H1 (cell line): ENCODE measurements at regions not wholly inside any gene's neighbourhood (a gene's known extent, or its start where the extent isn't known, plus 50 kb on each side); places are given as distances from the start of the nearest gene placed in this dataset.

ENCODE experiments used
- CTCF ChIA-PET: fragments of 300-600 bp; sonication (Branson Sonifier 250); formaldehyde crosslinking; loops from one replicate; lab custom pipeline; 2021; ENCODE audit not compliant: partially characterized antibody; lab: Charles Lee
- POLR2A ChIA-PET: fragments of 300-600 bp; sonication (Branson Sonifier 250); formaldehyde crosslinking; loops from one replicate; lab custom pipeline; 2021; ENCODE audit warnings: inconsistent platforms; ENCODE audit not compliant: partially characterized antibody; lab: Charles Lee
- DNase-seq, 2 experiments: peaks; one replicate each; pipeline versions ENCODE4 v3.0.0 to v3.0.0-alpha.2; 2010 to 2022; ENCODE audit warnings: low spot score in 2 of 2, low read depth in 1 of 2, mixed read lengths in 1 of 2
- FAIRE-seq: peaks from 2 replicates; lab custom pipeline; 2011; peaks lifted over from hg19 to GRCh38; lab: Jason Lieb, UNC
- H2AFZ ChIP-seq: 2 replicates; pipeline ENCODE4 v1.8.1; 2012; ENCODE audit warnings: low read length, inconsistent platforms
- H2AK5ac ChIP-seq: 2 replicates; pipeline ENCODE4 v1.6.1; 2013; ENCODE audit warnings: low read depth, low read length
- H2BK120ac ChIP-seq: replicated peaks from 2 replicates; pipeline ENCODE3; 2013; ENCODE audit warnings: low read depth, low read length, inconsistent platforms
- H2BK12ac ChIP-seq: 2 replicates; pipeline ENCODE4 v1.6.1; 2013; ENCODE audit warnings: low read depth, low read length
- H2BK15ac ChIP-seq: 2 replicates; pipeline ENCODE4 v1.6.1; 2013; ENCODE audit warnings: low read length
- H2BK20ac ChIP-seq: 2 replicates; pipeline ENCODE4 v1.6.1; 2013; ENCODE audit warnings: low read length
- H2BK5ac ChIP-seq: 2 replicates; pipeline ENCODE4 v1.6.1; 2013; ENCODE audit warnings: low read depth, low read length
- H3K14ac ChIP-seq: 2 replicates; pipeline ENCODE4 v1.6.1; 2013; ENCODE audit warnings: inconsistent platforms; ENCODE audit not compliant: insufficient read length
- H3K18ac ChIP-seq: 2 replicates; pipeline ENCODE4 v1.6.1; 2013; ENCODE audit warnings: low read length; ENCODE audit errors: extremely low read depth
- H3K23ac ChIP-seq: 2 replicates; pipeline ENCODE4 v1.6.1; 2013; ENCODE audit warnings: inconsistent platforms; ENCODE audit not compliant: insufficient read length
- H3K23me2 ChIP-seq: 2 replicates; pipeline ENCODE4 v1.6.1; 2013; ENCODE audit warnings: low read depth, low read length
- H3K27ac ChIP-seq: 2 replicates; pipeline ENCODE4 v1.6.1; 2011; ENCODE audit warnings: low read depth, low read length, inconsistent platforms
- H3K27me3 ChIP-seq, 4 experiments: replicated peaks in 1 of 4; 1 replicate in 1 of 4; 2 replicates in 3 of 4; pipeline versions ENCODE4 v1.6.1 to v1.8.1; 2011 to 2013; ENCODE audit warnings: low read length in 3 of 4, mild to moderate bottlenecking in 3 of 4, inconsistent platforms in 2 of 4, mixed read lengths in 2 of 4, moderate library complexity in 1 of 4; ENCODE audit not compliant: control insufficient read depth in 3 of 4, insufficient read depth in 3 of 4; ENCODE audit errors: extremely low read depth in 1 of 4
- H3K36me3 ChIP-seq, 4 experiments: 2 replicates each; pipeline versions ENCODE4 v1.6.1 to v1.8.1; 2011 to 2013; ENCODE audit warnings: mild to moderate bottlenecking in 4 of 4, low read length in 3 of 4, moderate library complexity in 2 of 4, control low read depth in 1 of 4, inconsistent platforms in 1 of 4; ENCODE audit not compliant: insufficient read depth in 4 of 4, control insufficient read depth in 2 of 4
- H3K4ac ChIP-seq: replicated peaks from 2 replicates; pipeline ENCODE3; 2013; ENCODE audit warnings: low read length, low read depth, mixed read lengths, inconsistent platforms; ENCODE audit not compliant: insufficient read length
- H3K4me1 ChIP-seq, 4 experiments: replicated peaks in 1 of 4; 1 replicate in 1 of 4; 2 replicates in 3 of 4; pipeline versions ENCODE4 v1.6.1 to v1.8.1; 2011 to 2013; ENCODE audit warnings: low read length in 3 of 4, inconsistent platforms in 2 of 4, mixed read lengths in 1 of 4; ENCODE audit not compliant: insufficient read depth in 4 of 4, control insufficient read depth in 3 of 4
- H3K4me2 ChIP-seq, 2 experiments: 2 replicates each; pipeline versions ENCODE4 v1.6.1 to v1.8.1; 2011 to 2013; ENCODE audit warnings: low read depth in 2 of 2, low read length in 2 of 2, control low read depth in 1 of 2, inconsistent platforms in 1 of 2, mild to moderate bottlenecking in 1 of 2; ENCODE audit not compliant: insufficient read depth in 1 of 2
- H3K4me3 ChIP-seq, 4 experiments: fragments of 200-600, 300-600 bp in 1 of 4; sonication (generic), shearing (Covaris generic), sonication (Bioruptor Twin) in 1 of 4; 2 replicates each; pipeline versions ENCODE4 v1.5.1 to v1.8.1; 2011 to 2016; ENCODE audit warnings: low read length in 4 of 4, low read depth in 3 of 4, control low read depth in 2 of 4, inconsistent platforms in 2 of 4, mild to moderate bottlenecking in 2 of 4, mixed read lengths in 1 of 4, moderate library complexity in 1 of 4; ENCODE audit not compliant: insufficient read depth in 2 of 4; ENCODE audit errors: extremely low read depth in 1 of 4
- H3K56ac ChIP-seq: replicated peaks from 2 replicates; pipeline ENCODE3; 2013; ENCODE audit warnings: low read depth, mild to moderate bottlenecking, mixed read lengths, low read length, inconsistent platforms; ENCODE audit not compliant: insufficient read length
- H3K79me1 ChIP-seq: 2 replicates; pipeline ENCODE4 v1.6.1; 2013; ENCODE audit warnings: low read depth, low read length, control low read depth
- H3K79me2 ChIP-seq, 2 experiments: 2 replicates each; pipeline versions ENCODE4 v1.6.1 to v1.8.1; 2012 to 2013; ENCODE audit warnings: low read length in 2 of 2, mild to moderate bottlenecking in 2 of 2, inconsistent platforms in 1 of 2; ENCODE audit not compliant: insufficient read depth in 2 of 2, control insufficient read depth in 1 of 2
- H3K9ac ChIP-seq, 4 experiments: replicated peaks in 1 of 4; 1 replicate in 1 of 4; 2 replicates in 3 of 4; pipeline versions ENCODE4 v1.6.1 to v1.8.1; 2011 to 2013; ENCODE audit warnings: low read depth in 3 of 4, low read length in 3 of 4, control low read depth in 2 of 4, mild to moderate bottlenecking in 2 of 4, moderate library complexity in 2 of 4, inconsistent platforms in 1 of 4; ENCODE audit errors: extremely low read depth in 1 of 4
- H3K9me3 ChIP-seq, 2 experiments: 2 replicates each; pipeline versions ENCODE4 v1.6.1 to v1.8.1; 2012 to 2013; ENCODE audit warnings: mild to moderate bottlenecking in 2 of 2, moderate library complexity in 2 of 2, control low read depth in 1 of 2, inconsistent platforms in 1 of 2, low read depth in 1 of 2, low read length in 1 of 2, mixed read lengths in 1 of 2; ENCODE audit not compliant: insufficient read depth in 2 of 2
- H4K20me1 ChIP-seq, 2 experiments: replicated peaks in 1 of 2; 2 replicates each; pipeline versions ENCODE3 to v1.8.1; 2011 to 2013; ENCODE audit warnings: inconsistent platforms in 2 of 2, low read length in 2 of 2, mild to moderate bottlenecking in 1 of 2; ENCODE audit not compliant: insufficient read depth in 2 of 2, control insufficient read depth in 1 of 2
- H4K5ac ChIP-seq: 2 replicates; pipeline ENCODE4 v1.6.1; 2013; ENCODE audit warnings: low read length, low read depth, mixed read lengths, inconsistent platforms; ENCODE audit not compliant: insufficient read length
- H4K8ac ChIP-seq: 2 replicates; pipeline ENCODE4 v1.8.0; 2013; ENCODE audit warnings: mild to moderate bottlenecking, moderate library complexity, low read length, inconsistent platforms; ENCODE audit not compliant: insufficient read depth; ENCODE audit errors: extremely low read depth
- H4K91ac ChIP-seq: replicated peaks from 2 replicates; pipeline ENCODE3; 2013; ENCODE audit warnings: low read length, mixed read lengths, inconsistent platforms; ENCODE audit not compliant: insufficient read length
- ASH2L ChIP-seq: fragments of 200-600, 300-600 bp; sonication (generic); IDR thresholded peaks from one replicate; pipeline ENCODE4 v1.7.1; 2017; ENCODE audit warnings: low read length
- BRCA1 ChIP-seq: IDR thresholded peaks from 2 replicates; pipeline ENCODE4 v1.6.1; 2012; ENCODE audit warnings: low read depth, low read length, improper control_type of control experiment
- SP4 ChIP-seq: IDR thresholded peaks from 2 replicates; pipeline ENCODE4 v1.6.1; 2012; ENCODE audit warnings: low read length, inconsistent platforms
- SUZ12 ChIP-seq: fragments of 200-600 bp; sonication (generic); IDR thresholded peaks from 2 replicates; pipeline ENCODE4 v1.6.1; 2012; ENCODE audit warnings: mild to moderate bottlenecking, inconsistent platforms, low read length, moderate library complexity, mixed read lengths
- TBP ChIP-seq: IDR thresholded peaks from 2 replicates; pipeline ENCODE4 v1.6.1; 2011; ENCODE audit warnings: low read depth, low read length, improper control_type of control experiment
- WGBS, 2 experiments: shearing (Covaris generic) in 1 of 2; methylation state at CpG; one replicate each; pipeline versions ENCODE4 v1.1.6 to v1.1.7; 2013 to 2015; ENCODE audit warnings: low lambda C conversion rate in 2 of 2, mixed read lengths in 2 of 2, inconsistent platforms in 1 of 2, low coverage in 1 of 2, missing lambda C conversion rate in 1 of 2; ENCODE audit not compliant: insufficient replicate concordance in 2 of 2, insufficient coverage in 1 of 2, insufficient read length in 1 of 2; ENCODE audit errors: extremely low coverage in 1 of 2, missing lambda C conversion rate in 1 of 2; 5-methylcytosine and 5-hydroxymethylcytosine counted together

DNA sequence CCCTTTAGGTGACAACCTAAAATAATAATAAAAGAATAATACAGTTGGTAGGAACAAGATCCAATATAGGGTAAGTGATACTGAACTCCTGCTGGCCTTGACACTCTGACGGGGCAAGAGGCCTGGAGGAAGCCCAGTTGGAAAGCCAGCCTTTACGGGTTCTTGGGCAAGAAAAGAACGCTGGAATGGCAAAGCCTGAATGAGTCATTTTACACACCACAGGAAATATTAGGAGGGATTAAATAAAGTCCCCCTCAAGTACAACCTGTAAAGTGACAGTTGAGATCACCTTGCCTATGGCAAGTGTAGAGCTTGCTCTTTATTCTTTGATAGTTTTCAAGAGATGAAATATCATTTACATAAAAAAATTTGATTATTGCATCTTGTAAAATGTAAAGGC lies 244.5 kb upstream of the TLL1 start:
- no peak overlapping the region for H4K91ac ChIP-seq
- 96% methylated on average over 3 of the region's 3 CpGs; no CpG with 5 or more reads in 1 of the 2 experiments for WGBS, 2 experiments
- TF ChIP-seq SUZ12 (no peak), BRCA1 (no peak), TBP (no peak), SP4 (no peak), ASH2L (no peak)
- no peak overlapping the region for H2BK12ac ChIP-seq
- H3K27ac ChIP-seq: no peak overlapping the region
- no peaks in the 10 kb centered on the region for H3K4me1 ChIP-seq
- no peak overlapping the region for H3K14ac ChIP-seq
- H2AK5ac ChIP-seq: no peak overlapping the region
- no peak overlapping the region for H3K4ac ChIP-seq
- no peaks in the 10 kb centered on the region for H3K79me1 ChIP-seq
- H3K36me3 ChIP-seq: no peaks in the 10 kb centered on the region
- DNase-seq (no peak), FAIRE-seq (no peak)
- no peak overlapping the region for H2BK20ac ChIP-seq
- no peak overlapping the region for H4K8ac ChIP-seq
- no peak overlapping the region for H2BK5ac ChIP-seq
- CTCF ChIA-PET: no interaction called here
- no peaks in the 10 kb centered on the region for H3K79me2 ChIP-seq
- no peak overlapping the region for H3K4me2 ChIP-seq
- H2BK15ac ChIP-seq: no peak overlapping the region
- no peaks in the 10 kb centered on the region for H4K20me1 ChIP-seq
- no peaks in the 10 kb centered on the region for H3K27me3 ChIP-seq
- H3K9me3 ChIP-seq: no peaks in the 10 kb centered on the region
- no peaks in the 10 kb centered on the region for H3K23me2 ChIP-seq
- H3K4me3 ChIP-seq: no peak overlapping the region
- H3K18ac ChIP-seq: no peak overlapping the region
- H3K56ac ChIP-seq: no peak overlapping the region
- H2AFZ ChIP-seq: no peak overlapping the region
- H3K23ac ChIP-seq: no peak overlapping the region
- no peak overlapping the region for H4K5ac ChIP-seq
- no peak overlapping the region for H3K9ac ChIP-seq
- POLR2A ChIA-PET: no interaction called here
- no peak overlapping the region for H2BK120ac ChIP-seq
